ENCODE measurements at regions not wholly inside any gene's neighbourhood (a gene's known extent, or its start where the extent isn't known, plus 50 kb on each side); places are given as distances from the start of the nearest gene placed in this dataset.

DNA sequence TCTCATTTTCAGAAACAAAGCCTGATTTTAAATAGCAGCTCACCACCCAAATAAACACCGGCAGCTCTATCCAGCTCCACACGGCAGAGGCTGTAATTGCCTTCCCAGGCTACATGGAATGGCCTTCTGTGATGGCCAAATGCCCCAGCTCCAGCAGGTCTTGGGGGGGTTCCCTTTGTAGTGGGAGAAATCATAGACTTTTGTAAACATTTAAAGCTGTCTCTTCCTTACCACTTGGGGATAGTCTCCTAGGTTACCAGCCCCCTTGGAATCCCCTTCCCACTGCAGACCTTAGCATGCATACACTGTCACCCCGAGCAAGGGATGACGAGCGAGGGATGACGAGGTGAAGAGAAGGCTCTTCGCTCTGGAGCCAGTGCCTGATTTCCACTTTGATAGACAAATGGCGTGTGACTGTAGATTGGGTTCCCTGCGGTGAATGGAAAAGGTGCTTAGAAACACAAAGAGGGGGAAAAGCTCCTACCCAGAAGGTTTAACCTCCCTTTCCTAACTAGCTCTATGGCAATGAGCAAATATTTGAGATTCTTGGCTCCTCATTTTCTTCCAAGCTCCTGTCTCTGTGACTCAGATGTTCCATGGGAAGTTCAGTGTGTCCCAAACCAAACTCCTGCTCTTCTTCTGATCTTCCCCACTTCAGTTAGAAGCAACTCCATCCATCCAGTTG lies 108.0 kb upstream of the CADM1 start:
- BruUV-seq (replicated peaks): no TSS peak
- Histone ChIP-seq H3K36me3 (ENCODE audit: control insufficient read depth, insufficient read depth, low read length) (no peaks in the 10 kb centered on the region), H3K27ac (ENCODE audit: low read length) (no peak overlapping the region), H3K27me3 (ENCODE audit: control insufficient read depth, insufficient read depth, low read length) (no peaks in the 10 kb centered on the region), H3K4me3 (ENCODE audit: low read depth in 2 of 2, low read length in 2 of 2) (no peak overlapping the region), H3K9me3 (ENCODE audit: control insufficient read depth, insufficient read depth, low read depth, low read length) (no peaks in the 10 kb centered on the region), H3K4me1 (ENCODE audit: control insufficient read depth, insufficient read depth, low read length) (no peaks in the 10 kb centered on the region)
- ATAC-seq (no peak), DNase-seq (ENCODE audit: low read depth, low spot score) (no peak)
- CTCF ChIA-PET: no interaction called here
- in situ Hi-C loops (cut with HindIII; ENCODE audit: low pct_unique_long_range_greater_than_20kb, low sequenced_read_pairs): no loop called here
- POLR2A ChIA-PET: no interaction called here
- intact Hi-C loops (cut with micrococcal nuclease; ENCODE audit: unreplicated experiment): no loop called here
- TF ChIP-seq POLR2AphosphoS5 (IDR thresholded peaks at IDR 0.05; ENCODE audit: low read depth, low read length): no peak
- no peak for TF ChIP-seq TCF7L2 (IDR thresholded peaks at IDR 0.05; ENCODE audit: low read depth, low read length)

DNA sequence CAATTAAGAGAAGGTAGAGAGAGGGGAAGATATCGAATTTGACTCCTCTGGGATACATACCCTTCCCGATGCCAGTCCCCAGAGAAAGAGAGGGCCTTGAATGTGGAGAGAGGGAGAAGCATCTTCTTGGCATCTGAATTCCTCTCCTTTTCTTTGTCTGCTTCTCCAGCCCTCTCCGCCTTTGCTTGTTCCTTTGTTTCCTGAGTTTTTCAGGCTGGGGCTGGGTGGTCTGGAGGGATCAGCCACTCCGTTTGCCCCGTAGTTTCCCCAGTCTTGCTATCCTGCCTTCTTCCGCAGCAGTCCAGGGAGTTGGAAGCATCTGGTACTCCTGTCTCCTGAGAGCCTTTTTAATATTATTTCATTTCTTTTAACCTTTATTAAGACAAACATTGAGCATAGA lies 107.1 kb upstream of the CADM1 start:
- no peaks in the 10 kb centered on the region for H3K36me3 ChIP-seq (ENCODE audit: control insufficient read depth, insufficient read depth, low read length)
- no peaks in the 10 kb centered on the region for H3K27me3 ChIP-seq (ENCODE audit: control insufficient read depth, insufficient read depth, low read length)
- intact Hi-C loops (cut with micrococcal nuclease; ENCODE audit: unreplicated experiment) (no loop called here), in situ Hi-C loops (cut with HindIII; ENCODE audit: low pct_unique_long_range_greater_than_20kb, low sequenced_read_pairs) (no loop called here)
- ChIA-PET CTCF (no interaction called here), POLR2A (no interaction called here)
- no TSS peak for BruUV-seq (replicated peaks)
- no peak overlapping the region for H3K27ac ChIP-seq (ENCODE audit: low read length)
- ATAC-seq (no peak), DNase-seq (ENCODE audit: low read depth, low spot score) (no peak)
- H3K4me1 ChIP-seq (ENCODE audit: control insufficient read depth, insufficient read depth, low read length): no peaks in the 10 kb centered on the region
- H3K4me3 ChIP-seq (ENCODE audit: low read depth in 2 of 2, low read length in 2 of 2): no peak overlapping the region
- H3K9me3 ChIP-seq (ENCODE audit: control insufficient read depth, insufficient read depth, low read depth, low read length): no peaks in the 10 kb centered on the region
- TF ChIP-seq, protein P1, sequence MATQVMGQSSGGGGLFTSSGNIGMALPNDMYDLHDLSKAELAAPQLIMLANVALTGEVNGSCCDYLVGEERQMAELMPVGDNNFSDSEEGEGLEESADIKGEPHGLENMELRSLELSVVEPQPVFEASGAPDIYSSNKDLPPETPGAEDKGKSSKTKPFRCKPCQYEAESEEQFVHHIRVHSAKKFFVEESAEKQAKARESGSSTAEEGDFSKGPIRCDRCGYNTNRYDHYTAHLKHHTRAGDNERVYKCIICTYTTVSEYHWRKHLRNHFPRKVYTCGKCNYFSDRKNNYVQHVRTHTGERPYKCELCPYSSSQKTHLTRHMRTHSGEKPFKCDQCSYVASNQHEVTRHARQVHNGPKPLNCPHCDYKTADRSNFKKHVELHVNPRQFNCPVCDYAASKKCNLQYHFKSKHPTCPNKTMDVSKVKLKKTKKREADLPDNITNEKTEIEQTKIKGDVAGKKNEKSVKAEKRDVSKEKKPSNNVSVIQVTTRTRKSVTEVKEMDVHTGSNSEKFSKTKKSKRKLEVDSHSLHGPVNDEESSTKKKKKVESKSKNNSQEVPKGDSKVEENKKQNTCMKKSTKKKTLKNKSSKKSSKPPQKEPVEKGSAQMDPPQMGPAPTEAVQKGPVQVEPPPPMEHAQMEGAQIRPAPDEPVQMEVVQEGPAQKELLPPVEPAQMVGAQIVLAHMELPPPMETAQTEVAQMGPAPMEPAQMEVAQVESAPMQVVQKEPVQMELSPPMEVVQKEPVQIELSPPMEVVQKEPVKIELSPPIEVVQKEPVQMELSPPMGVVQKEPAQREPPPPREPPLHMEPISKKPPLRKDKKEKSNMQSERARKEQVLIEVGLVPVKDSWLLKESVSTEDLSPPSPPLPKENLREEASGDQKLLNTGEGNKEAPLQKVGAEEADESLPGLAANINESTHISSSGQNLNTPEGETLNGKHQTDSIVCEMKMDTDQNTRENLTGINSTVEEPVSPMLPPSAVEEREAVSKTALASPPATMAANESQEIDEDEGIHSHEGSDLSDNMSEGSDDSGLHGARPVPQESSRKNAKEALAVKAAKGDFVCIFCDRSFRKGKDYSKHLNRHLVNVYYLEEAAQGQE (IDR thresholded peaks at IDR 0.05; ENCODE audit: insufficient read depth in 1 of 2, low read depth in 2 of 2, low read length in 1 of 2): no peak
- TF ChIP-seq POLR2AphosphoS5 (IDR thresholded peaks at IDR 0.05; ENCODE audit: low read depth, low read length) (no peak), TCF7L2 (IDR thresholded peaks at IDR 0.05; ENCODE audit: low read depth, low read length) (no peak), SIN3A (IDR thresholded peaks at IDR 0.05; ENCODE audit: borderline replicate concordance, insufficient read depth, low read depth, low read length) (no peak)
- TF ChIP-seq, protein P2, sequence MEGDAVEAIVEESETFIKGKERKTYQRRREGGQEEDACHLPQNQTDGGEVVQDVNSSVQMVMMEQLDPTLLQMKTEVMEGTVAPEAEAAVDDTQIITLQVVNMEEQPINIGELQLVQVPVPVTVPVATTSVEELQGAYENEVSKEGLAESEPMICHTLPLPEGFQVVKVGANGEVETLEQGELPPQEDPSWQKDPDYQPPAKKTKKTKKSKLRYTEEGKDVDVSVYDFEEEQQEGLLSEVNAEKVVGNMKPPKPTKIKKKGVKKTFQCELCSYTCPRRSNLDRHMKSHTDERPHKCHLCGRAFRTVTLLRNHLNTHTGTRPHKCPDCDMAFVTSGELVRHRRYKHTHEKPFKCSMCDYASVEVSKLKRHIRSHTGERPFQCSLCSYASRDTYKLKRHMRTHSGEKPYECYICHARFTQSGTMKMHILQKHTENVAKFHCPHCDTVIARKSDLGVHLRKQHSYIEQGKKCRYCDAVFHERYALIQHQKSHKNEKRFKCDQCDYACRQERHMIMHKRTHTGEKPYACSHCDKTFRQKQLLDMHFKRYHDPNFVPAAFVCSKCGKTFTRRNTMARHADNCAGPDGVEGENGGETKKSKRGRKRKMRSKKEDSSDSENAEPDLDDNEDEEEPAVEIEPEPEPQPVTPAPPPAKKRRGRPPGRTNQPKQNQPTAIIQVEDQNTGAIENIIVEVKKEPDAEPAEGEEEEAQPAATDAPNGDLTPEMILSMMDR (IDR thresholded peaks at IDR 0.05): no peak

DNA sequence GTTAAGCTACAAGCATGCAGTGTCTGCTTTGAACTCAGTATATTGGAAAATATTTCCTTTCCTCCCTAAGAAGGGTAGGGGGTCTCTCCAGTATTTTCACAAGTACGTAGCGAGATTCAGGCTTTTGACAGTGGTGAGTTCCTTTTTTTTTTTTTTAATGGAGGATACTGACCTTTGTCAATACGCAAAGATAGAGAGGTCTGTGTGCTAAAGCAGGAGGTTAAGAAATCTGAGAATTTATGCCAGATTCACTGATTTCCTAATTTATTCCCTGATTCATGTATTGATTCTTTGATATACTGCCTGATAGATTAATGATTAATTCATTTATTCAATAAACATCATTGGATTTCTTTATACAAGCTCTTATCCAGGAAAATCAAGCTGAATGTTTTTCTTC lies 106.7 kb upstream of the CADM1 start:
- DNase-seq (ENCODE audit: low read depth, low spot score) (no peak), ATAC-seq (no peak)
- intact Hi-C loops (cut with micrococcal nuclease; ENCODE audit: unreplicated experiment) (no loop called here), in situ Hi-C loops (cut with HindIII; ENCODE audit: low pct_unique_long_range_greater_than_20kb, low sequenced_read_pairs) (no loop called here)
- ChIA-PET CTCF (no interaction called here), POLR2A (no interaction called here)
- Histone ChIP-seq H3K27ac (ENCODE audit: low read length) (no peak overlapping the region), H3K27me3 (ENCODE audit: control insufficient read depth, insufficient read depth, low read length) (no peaks in the 10 kb centered on the region), H3K9me3 (ENCODE audit: control insufficient read depth, insufficient read depth, low read depth, low read length) (no peaks in the 10 kb centered on the region), H3K4me1 (ENCODE audit: control insufficient read depth, insufficient read depth, low read length) (no peaks in the 10 kb centered on the region), H3K36me3 (ENCODE audit: control insufficient read depth, insufficient read depth, low read length) (no peaks in the 10 kb centered on the region), H3K4me3 (ENCODE audit: low read depth in 2 of 2, low read length in 2 of 2) (no peak overlapping the region)
- TF ChIP-seq TCF7L2 (IDR thresholded peaks at IDR 0.05; ENCODE audit: low read depth, low read length): no peak
- TF ChIP-seq, protein P2 (IDR thresholded peaks at IDR 0.05): no peak
- TF ChIP-seq SIN3A (IDR thresholded peaks at IDR 0.05; ENCODE audit: borderline replicate concordance, insufficient read depth, low read depth, low read length): no peak
- no peak for TF ChIP-seq POLR2AphosphoS5 (IDR thresholded peaks at IDR 0.05; ENCODE audit: low read depth, low read length)
- TF ChIP-seq, protein P1 (IDR thresholded peaks at IDR 0.05; ENCODE audit: insufficient read depth in 1 of 2, low read depth in 2 of 2, low read length in 1 of 2): no peak
- BruUV-seq (replicated peaks): no TSS peak
